ENCODE measurements at regions not wholly inside any gene's neighbourhood (a gene's known extent, or its start where the extent isn't known, plus 50 kb on each side); places are given as distances from the start of the nearest gene placed in this dataset.
A peak's percentile ranks its signal among the peaks of the same experiment; 100 is the strongest.
"Not testable (repeated sequence)": the region's sequence is repeated elsewhere in the genome, so short reads cannot be mapped to it uniquely, and the experiment has no call there.

GRCh38 chr14:106134886-106135285, 608.5 kb downstream of the TMEM121 start:
- H3K4me3 ChIP-seq (replicated peaks; ENCODE audit: low read depth, low read length): no peak overlapping the region
- no peak for DNase-seq (ENCODE audit: extremely low read depth, low read depth)
- TF ChIP-seq CTCF (IDR thresholded peaks at IDR 0.05; ENCODE audit: low read depth, low read length, missing control alignments): no peak

- DNase-seq (ENCODE audit: extremely low read depth, low read depth): no peak
- H3K4me3 ChIP-seq (replicated peaks; ENCODE audit: low read depth, low read length): no peak overlapping the region
- peak; percentile 11 for TF ChIP-seq CTCF (IDR thresholded peaks at IDR 0.05; ENCODE audit: low read depth, low read length, missing control alignments)
Observed at GRCh38 chr14:106141242-106142220, 615.1 kb downstream of the TMEM121 start.

- DNase-seq (ENCODE audit: extremely low read depth, low read depth); H3K4me3 ChIP-seq (replicated peaks; ENCODE audit: low read depth, low read length): not testable (repeated sequence)
Observed at GRCh38 chr14:106145731-106146130, 619.3 kb downstream of the TMEM121 start.

GRCh38 chr14:106153362-106153955, 627.1 kb downstream of the TMEM121 start:
- not testable (repeated sequence) for H3K4me3 ChIP-seq (replicated peaks; ENCODE audit: low read depth, low read length); DNase-seq (ENCODE audit: extremely low read depth, low read depth)
- peak; percentile 67 for TF ChIP-seq CTCF (IDR thresholded peaks at IDR 0.05; ENCODE audit: low read depth, low read length, missing control alignments)

GRCh38 chr14:106163316-106163715, 636.9 kb downstream of the TMEM121 start:
- H3K4me3 ChIP-seq (replicated peaks; ENCODE audit: low read depth, low read length): no peak overlapping the region
- no peak for TF ChIP-seq CTCF (IDR thresholded peaks at IDR 0.05; ENCODE audit: low read depth, low read length, missing control alignments)
- DNase-seq (ENCODE audit: extremely low read depth, low read depth): no peak

- not testable (repeated sequence) for H3K4me3 ChIP-seq (replicated peaks; ENCODE audit: low read depth, low read length)
Observed at GRCh38 chr14:106163812-106164211, 637.4 kb downstream of the TMEM121 start.

GRCh38 chr14:106166232-106166631, 639.8 kb downstream of the TMEM121 start:
- no peak overlapping the region for H3K4me3 ChIP-seq (replicated peaks; ENCODE audit: low read depth, low read length)
- DNase-seq (ENCODE audit: extremely low read depth, low read depth): no peak
- no peak for TF ChIP-seq CTCF (IDR thresholded peaks at IDR 0.05; ENCODE audit: low read depth, low read length, missing control alignments)

More at GRCh38 chr14:106163812-106164211, 637.4 kb downstream of the TMEM121 start:
- DNase-seq (ENCODE audit: extremely low read depth, low read depth): not testable (repeated sequence)

All from HFF-Myc (cell line).